T-helper 1 cell treated with Interleukin-12 subunit alpha and Interleukin-12 subunit beta and Interleukin-4 antibody, amounts not matched to agents 30 μg/mL and 1 μg/mL, for 36 hours (primary cell): ENCODE measurements at regions not wholly inside any gene's neighbourhood (a gene's known extent, or its start where the extent isn't known, plus 50 kb on each side); places are given as distances from the start of the nearest gene placed in this dataset.
"Not testable (repeated sequence)": the region's sequence is repeated elsewhere in the genome, so short reads cannot be mapped to it uniquely, and the experiment has no call there.

Experiments used
- H3K27ac Mint-ChIP-seq: one replicate; pipeline ENCODE4 v1.8.0; 2021; ENCODE audit warnings: mild to moderate bottlenecking, mixed read lengths
- H3K27me3 Mint-ChIP-seq: one replicate; pipeline ENCODE4 v1.8.0; 2021; ENCODE audit warnings: low read depth, mixed read lengths
- H3K36me3 Mint-ChIP-seq: one replicate; pipeline ENCODE4 v1.8.0; 2021; ENCODE audit warnings: low read depth, mixed read lengths
- H3K4me1 Mint-ChIP-seq: one replicate; pipeline ENCODE4 v1.8.0; 2021; ENCODE audit warnings: low read depth, mixed read lengths
- H3K4me3 Mint-ChIP-seq: one replicate; pipeline ENCODE4 v1.8.0; 2021; ENCODE audit warnings: mild to moderate bottlenecking, moderate library complexity, mixed read lengths
- H3K9me3 Mint-ChIP-seq: one replicate; pipeline ENCODE4 v1.8.0; 2021; ENCODE audit warnings: mixed read lengths

DNA sequence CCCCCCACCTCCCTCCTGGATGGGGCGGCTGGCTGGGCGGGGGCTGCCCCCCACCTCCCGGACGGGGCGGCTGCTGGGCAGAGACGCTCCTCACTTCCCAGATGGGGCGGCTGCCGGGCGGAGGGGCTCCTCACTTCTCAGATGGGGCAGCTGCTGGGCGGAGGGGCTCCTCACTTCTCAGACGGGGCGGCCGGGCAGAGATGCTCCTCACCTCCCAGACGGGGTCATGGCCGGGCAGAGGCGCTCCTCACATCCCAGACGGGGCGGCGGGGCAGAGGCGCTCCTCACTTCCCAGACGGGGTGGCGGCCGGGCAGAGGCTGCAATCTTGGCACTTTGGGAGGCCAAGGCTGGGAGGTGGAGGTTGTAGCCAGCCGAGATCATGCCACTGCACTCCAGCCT is 280.8 kb downstream of the SOCS6 start:
- peaks cover 11% of the 10 kb centered on the region for H3K9me3 Mint-ChIP-seq
- H3K36me3 Mint-ChIP-seq, H3K27ac Mint-ChIP-seq, H3K4me3 Mint-ChIP-seq, H3K4me1 Mint-ChIP-seq, H3K27me3 Mint-ChIP-seq: not testable (repeated sequence)

DNA sequence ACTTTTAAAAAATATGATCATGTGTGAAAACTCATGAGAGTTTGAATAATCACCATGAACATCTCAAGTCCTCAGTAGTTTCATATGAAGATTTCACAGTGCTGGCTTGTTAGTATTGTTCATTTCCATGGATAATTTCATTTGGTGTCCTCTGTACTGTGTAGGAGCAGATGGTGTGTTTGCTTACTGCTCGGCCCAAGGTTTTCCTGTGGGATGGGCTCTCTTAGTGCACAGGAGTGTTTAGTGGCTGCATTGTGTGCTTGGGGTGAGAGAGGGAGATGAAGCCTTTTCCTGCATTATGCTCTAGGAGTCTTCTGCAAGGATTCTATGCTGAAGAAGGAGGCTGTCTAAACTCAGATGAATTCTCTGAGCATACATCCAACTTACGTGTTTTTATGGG is 270.6 kb downstream of the SOCS6 start:
- no peaks in the 10 kb centered on the region for H3K9me3 Mint-ChIP-seq
- H3K36me3 Mint-ChIP-seq, result no peaks in the 10 kb centered on the region
- no peak overlapping the region for H3K27ac Mint-ChIP-seq
- H3K4me1 Mint-ChIP-seq, result no peaks in the 10 kb centered on the region
- H3K27me3 Mint-ChIP-seq, result no peaks in the 10 kb centered on the region
- no peak overlapping the region for H3K4me3 Mint-ChIP-seq

DNA sequence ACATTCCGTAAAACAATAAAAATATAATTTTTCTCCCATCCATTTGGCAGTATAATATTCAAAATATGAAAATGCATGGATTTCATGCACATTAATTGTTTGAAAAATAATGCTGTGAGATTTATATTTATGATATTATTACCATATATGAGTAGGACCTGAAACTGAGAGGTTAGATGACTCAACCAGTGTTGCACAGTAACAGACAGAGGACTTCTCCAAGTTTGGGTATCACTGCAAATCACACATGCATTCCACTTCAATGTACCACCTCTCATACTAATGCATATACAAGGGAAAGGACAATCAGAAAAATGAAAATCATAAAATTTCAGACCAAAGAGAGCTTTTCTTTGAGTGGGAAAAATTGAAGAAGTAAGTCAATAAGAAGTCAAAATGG is 269.5 kb downstream of the SOCS6 start:
- H3K4me3 Mint-ChIP-seq, result no peak overlapping the region
- no peak overlapping the region for H3K27ac Mint-ChIP-seq
- no peaks in the 10 kb centered on the region for H3K9me3 Mint-ChIP-seq
- H3K36me3 Mint-ChIP-seq, result no peaks in the 10 kb centered on the region
- H3K27me3 Mint-ChIP-seq, result no peaks in the 10 kb centered on the region
- H3K4me1 Mint-ChIP-seq, result no peaks in the 10 kb centered on the region

DNA sequence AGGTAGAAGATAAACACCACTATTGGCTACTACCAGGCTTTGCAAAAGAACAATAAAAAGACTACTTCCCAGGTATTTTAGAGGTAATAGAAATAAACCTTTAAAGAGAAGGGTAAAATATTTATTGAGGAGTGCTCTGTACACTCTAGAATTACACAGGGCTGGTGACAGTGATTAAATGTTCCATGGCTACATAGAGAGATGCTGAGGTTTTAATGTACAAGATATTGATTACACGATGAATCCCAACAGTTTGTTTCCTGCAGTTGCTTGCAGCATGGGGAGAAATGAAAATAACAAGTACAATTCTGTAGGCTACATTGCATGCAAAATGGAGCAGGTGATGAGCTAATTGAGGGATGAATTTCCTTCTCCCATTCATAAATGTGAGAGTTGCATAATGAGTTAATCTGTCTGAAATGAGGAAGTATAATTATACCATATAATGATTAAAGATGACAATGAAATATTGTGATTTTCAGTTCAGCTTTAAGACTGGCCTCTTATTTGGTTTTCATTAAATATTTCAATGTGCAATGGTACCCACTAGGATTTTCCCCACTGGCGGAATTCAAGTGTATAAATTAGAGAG is 266.1 kb downstream of the SOCS6 start:
- H3K4me1 Mint-ChIP-seq, result no peaks in the 10 kb centered on the region
- no peak overlapping the region for H3K27ac Mint-ChIP-seq
- no peaks in the 10 kb centered on the region for H3K9me3 Mint-ChIP-seq
- no peak overlapping the region for H3K4me3 Mint-ChIP-seq
- H3K36me3 Mint-ChIP-seq, result no peaks in the 10 kb centered on the region
- H3K27me3 Mint-ChIP-seq, result no peaks in the 10 kb centered on the region

DNA sequence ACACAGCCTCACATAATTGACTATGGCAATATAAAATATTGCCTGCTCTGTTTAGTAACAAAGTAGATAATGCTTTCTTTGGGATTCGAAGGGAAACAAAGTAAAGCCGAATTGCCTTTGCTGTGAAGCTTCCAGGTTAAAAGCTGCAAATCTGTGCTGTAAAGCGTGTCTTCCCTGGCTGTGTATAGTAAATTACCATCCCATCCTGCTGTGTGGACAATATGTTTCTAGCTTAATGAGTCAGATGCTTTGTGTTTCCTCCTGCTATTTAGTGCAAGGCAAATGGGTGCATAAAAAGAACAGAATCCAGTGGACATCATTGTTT is 265.1 kb downstream of the SOCS6 start:
- H3K4me1 Mint-ChIP-seq, result no peaks in the 10 kb centered on the region
- H3K36me3 Mint-ChIP-seq, result no peaks in the 10 kb centered on the region
- H3K9me3 Mint-ChIP-seq, result no peaks in the 10 kb centered on the region
- no peak overlapping the region for H3K27ac Mint-ChIP-seq
- no peak overlapping the region for H3K4me3 Mint-ChIP-seq
- H3K27me3 Mint-ChIP-seq, result no peaks in the 10 kb centered on the region

DNA sequence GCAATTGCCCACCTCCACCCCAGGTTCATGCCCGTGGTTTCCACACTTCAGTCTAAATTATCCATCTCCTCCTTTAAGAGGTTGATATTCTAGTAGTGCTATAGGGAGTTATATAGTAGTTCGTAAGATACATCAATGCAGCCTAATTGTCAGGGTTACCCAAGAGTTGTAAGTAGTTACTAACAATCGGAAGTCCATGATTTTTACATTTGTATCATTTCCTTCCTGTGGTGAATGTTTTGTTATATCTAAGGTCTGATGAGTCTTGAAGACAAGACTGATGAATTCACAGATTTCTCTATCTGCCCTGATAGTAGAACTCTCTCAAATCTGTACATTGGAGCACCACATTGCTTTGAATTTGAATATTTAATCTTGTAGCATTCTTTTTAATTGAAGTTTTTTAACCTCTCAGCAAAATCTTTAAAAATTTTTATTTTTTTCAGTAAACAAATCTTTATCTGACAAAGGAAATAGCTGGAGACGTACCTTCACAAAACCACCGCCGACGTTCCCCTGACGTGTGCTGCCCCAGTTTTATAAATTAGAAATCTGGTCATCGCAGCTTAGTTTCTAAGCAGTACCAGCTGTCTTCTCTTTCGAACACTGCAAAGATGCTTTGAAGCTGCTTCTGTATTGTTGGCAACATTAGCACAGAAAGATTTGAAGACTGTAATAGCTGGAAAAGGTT is 264.5 kb downstream of the SOCS6 start:
- Mint-ChIP-seq H3K4me3 (no peak overlapping the region), H3K9me3 (peaks cover under 1% of the 10 kb centered on the region), H3K27ac (no peak overlapping the region), H3K36me3 (no peaks in the 10 kb centered on the region), H3K4me1 (no peaks in the 10 kb centered on the region), H3K27me3 (no peaks in the 10 kb centered on the region)

DNA sequence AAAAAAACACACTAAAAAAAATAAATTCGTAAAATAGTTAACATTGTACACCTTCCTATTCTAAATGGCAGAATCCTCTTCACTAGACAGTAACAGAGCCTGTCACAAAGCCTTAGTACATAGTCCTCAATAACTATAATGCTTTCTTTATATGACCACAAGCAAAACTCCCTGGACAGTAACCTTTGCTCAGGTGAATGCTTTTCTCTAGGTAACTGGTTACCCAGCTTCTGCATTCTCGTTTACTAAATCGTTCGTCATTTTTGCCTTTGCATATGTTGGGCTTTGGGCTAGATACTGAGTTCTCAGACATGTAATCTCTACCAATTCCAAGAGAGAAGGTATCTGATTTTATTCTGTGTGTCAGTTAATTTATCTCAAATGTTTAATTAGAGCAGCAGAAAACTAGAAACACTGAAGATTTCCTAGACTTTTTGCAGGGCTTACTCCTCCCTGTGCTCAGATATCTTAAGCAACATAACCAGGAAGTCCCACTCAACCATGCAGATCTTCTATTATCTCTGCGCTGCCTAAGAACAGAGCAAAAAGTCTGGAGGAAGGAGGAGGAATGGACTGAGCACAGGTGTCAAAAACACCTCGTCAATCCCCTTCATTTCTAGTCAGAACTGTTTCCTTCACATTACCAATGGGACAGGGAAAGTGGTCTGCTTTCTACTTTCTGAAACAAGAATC is 247.7 kb downstream of the SOCS6 start:
- H3K36me3 Mint-ChIP-seq, result no peaks in the 10 kb centered on the region
- no peaks in the 10 kb centered on the region for H3K27me3 Mint-ChIP-seq
- no peaks in the 10 kb centered on the region for H3K9me3 Mint-ChIP-seq
- no peak overlapping the region for H3K4me3 Mint-ChIP-seq
- H3K27ac Mint-ChIP-seq, result no peak overlapping the region
- H3K4me1 Mint-ChIP-seq, result no peaks in the 10 kb centered on the region

DNA sequence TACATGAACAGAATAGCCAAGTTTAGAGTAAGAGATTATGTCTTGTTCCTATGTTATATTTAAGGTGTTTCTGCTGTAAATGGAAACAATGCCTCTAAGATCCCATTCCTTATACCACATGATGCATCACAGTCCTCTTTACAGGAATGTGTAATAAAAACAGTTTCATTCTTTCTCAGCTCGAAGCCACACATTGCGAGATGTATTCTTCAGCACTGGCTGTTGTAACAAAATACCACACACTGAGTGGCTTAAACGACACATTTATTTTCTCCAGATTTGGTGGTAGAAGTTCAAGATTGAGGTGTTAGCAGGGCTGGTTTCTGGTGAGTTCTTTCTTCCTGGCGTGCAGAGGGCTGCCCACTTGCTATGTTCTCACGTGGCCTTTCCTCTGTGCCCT is 246.2 kb downstream of the SOCS6 start:
- H3K4me1 Mint-ChIP-seq, result no peaks in the 10 kb centered on the region
- peaks cover 9% of the 10 kb centered on the region for H3K9me3 Mint-ChIP-seq
- no peak overlapping the region for H3K27ac Mint-ChIP-seq
- H3K4me3 Mint-ChIP-seq, result no peak overlapping the region
- H3K36me3 Mint-ChIP-seq, result no peaks in the 10 kb centered on the region
- no peaks in the 10 kb centered on the region for H3K27me3 Mint-ChIP-seq

DNA sequence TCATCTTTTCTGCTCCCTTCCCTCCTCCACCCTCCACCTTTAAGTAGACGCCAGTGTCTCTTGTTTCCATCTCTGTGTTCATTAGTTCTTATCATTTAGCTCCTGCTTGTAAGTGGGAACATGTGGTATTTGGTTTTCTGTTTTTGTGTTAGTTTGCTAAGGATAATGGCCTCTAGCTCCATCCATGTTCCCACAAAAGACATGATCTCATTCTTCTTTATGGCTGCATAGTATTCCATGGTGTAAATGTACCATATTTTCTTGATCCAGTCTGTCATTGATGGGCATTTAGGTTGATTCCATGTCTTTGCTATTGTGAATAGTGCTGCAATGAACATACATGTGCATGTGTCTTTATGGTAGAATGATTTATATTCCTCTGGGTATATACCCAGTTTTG is 236.5 kb downstream of the SOCS6 start:
- not testable (repeated sequence) for H3K27ac Mint-ChIP-seq, H3K27me3 Mint-ChIP-seq, H3K4me1 Mint-ChIP-seq, H3K9me3 Mint-ChIP-seq, H3K36me3 Mint-ChIP-seq, H3K4me3 Mint-ChIP-seq

DNA sequence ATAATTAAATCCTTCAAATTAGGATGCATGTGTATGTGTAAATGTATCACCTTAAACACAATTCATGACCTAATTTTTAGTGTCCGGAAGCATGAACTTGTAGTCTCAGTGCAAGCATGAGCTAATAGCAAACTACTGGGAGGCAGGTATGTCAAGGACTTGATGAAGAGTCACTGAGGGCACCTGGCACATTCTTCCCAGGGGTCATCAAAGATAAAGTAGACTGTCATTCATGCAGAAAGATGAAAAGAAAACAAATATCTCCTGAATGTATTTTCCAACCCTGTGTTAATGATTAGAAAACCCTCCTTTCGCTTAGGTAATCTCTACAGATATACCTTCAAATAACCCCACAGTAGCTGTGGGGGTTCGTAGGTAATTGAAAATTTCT is 234.9 kb downstream of the SOCS6 start:
- H3K27ac Mint-ChIP-seq, result no peak overlapping the region
- peaks cover 3% of the 10 kb centered on the region for H3K9me3 Mint-ChIP-seq
- H3K36me3 Mint-ChIP-seq, result no peaks in the 10 kb centered on the region
- H3K4me3 Mint-ChIP-seq, result no peak overlapping the region
- H3K27me3 Mint-ChIP-seq, result no peaks in the 10 kb centered on the region
- H3K4me1 Mint-ChIP-seq, result no peaks in the 10 kb centered on the region

DNA sequence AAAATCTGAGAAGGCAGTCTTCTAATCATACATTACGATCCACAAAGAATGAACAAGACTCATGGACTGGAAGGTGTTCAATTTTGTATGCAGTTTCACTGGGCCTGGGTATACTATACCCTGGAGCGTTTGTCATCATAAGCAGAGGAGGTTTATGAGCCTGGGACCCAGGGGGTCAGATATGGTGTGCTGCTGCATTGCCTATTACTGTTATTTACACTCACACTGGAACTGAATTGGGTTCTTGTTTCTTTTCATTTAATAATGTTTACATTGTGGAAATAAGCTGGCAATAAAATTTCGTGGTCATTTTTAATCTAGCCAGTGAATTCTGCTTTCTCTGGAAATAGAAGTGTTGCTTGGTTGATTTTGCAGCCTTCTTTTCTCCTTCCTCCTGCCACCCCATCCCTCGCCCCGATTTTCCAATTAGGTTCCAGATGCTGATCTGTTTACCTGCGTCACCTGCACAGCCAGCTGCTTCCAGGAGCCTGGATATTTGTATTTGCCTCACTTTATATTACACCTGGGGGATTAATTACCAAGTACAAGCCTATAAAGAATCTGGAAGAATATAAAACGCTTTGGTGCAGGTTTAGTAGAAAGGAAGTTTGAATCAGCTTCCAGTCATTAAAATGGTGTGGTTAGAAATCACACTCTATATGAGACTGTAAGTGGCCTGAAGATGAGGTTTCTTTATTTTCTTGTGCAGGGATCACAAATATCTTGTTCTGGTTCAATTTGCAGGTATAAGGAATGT is 234.4 kb downstream of the SOCS6 start:
- no peaks in the 10 kb centered on the region for H3K4me1 Mint-ChIP-seq
- no peaks in the 10 kb centered on the region for H3K27me3 Mint-ChIP-seq
- no peak overlapping the region for H3K27ac Mint-ChIP-seq
- H3K9me3 Mint-ChIP-seq, result peaks cover 3% of the 10 kb centered on the region
- H3K4me3 Mint-ChIP-seq, result no peak overlapping the region
- H3K36me3 Mint-ChIP-seq, result no peaks in the 10 kb centered on the region

DNA sequence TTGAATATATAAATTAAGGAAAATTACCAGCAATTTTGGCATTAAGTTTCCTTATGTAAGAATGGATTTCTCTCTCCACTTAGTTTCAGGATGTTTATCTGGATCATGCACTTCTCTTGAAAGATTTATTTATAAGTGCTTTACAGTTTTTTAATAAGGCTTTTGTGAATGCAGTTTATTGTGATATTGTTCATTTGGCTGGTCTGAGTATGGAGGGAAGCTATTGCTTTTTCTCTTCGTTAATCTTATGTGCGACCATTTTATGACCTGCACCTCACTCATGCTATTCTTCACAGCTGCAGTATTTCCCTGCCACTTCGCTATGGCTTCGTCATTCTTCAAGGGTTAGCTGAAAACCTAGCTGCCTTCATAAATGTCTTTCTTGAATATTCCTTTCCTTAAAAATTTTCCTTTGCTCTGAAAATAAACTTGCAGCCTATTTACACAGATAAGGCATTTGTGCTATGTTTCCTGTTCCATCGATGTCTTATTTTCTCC is 233.4 kb downstream of the SOCS6 start:
- Mint-ChIP-seq H3K4me3 (no peak overlapping the region), H3K4me1 (no peaks in the 10 kb centered on the region), H3K36me3 (no peaks in the 10 kb centered on the region), H3K27me3 (no peaks in the 10 kb centered on the region), H3K9me3 (peaks cover 3% of the 10 kb centered on the region), H3K27ac (no peak overlapping the region)

DNA sequence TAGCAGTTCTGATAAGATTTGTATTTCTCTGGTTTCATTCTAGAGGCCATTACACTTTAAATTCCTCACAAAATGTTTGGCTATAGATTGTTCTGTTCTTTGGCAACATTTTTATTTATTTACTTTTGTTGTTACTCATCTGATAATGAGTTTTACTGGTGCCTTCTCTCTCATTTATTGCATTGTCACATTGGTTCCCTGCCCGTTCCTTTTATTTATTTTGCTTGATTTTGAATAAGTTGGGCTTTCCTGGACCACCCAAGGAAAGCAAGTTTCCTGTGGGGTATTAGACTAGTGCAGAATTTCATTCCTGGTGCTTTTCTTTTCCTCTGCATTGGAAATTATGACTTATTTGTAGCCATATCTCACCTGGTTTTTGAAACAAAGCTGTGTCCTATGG is 232.0 kb downstream of the SOCS6 start:
- Mint-ChIP-seq H3K27me3 (no peaks in the 10 kb centered on the region), H3K9me3 (no peaks in the 10 kb centered on the region), H3K4me1 (no peaks in the 10 kb centered on the region), H3K4me3 (no peak overlapping the region), H3K27ac (no peak overlapping the region), H3K36me3 (no peaks in the 10 kb centered on the region)

DNA sequence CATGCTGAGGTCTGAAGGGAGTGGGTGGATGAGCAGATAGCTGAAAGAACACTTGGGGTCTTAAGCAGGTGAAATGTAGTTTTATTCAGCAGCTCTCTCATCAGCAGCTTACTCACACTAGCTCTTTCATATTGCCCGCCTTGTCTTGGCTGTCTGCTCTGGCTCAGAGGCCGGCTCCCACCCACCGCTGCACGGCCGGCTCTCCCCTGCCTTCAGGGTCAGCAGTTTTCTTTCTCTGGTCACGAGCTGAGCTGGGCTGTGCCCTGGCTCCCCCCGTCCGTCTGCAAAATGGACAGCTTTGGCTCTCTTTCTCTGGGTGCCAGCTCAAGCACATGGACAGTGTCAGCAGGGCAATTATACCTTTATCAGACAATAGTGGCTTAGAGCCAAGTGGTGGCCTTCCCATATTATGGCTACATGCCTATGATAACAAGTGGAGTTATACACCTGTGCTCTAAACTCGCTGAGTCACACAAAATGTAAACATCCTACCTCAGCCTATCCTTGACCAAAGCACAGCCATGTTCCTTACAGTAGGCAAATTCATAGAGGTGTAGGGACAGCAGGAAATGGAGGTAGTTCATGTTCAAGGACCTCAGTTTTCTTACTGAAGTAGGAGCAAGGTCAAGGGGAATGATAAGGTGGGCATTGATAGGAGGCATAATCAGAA is 224.8 kb downstream of the SOCS6 start:
- Mint-ChIP-seq H3K36me3 (no peaks in the 10 kb centered on the region), H3K27me3 (no peaks in the 10 kb centered on the region), H3K27ac (no peak overlapping the region), H3K4me1 (no peaks in the 10 kb centered on the region), H3K4me3 (no peak overlapping the region), H3K9me3 (no peaks in the 10 kb centered on the region)
